Ovary (tissue), 7 donors: ENCODE measurements at regions not wholly inside any gene's neighbourhood (a gene's known extent, or its start where the extent isn't known, plus 50 kb on each side); places are given as distances from the start of the nearest gene placed in this dataset.

Experiments used
- DNase-seq, 5 donors: peaks; one replicate each; pipeline ENCODE4 v3.0.0-alpha.2; 2019 to 2020
- H3K27ac ChIP-seq, 2 donors: fragments of 200-600 bp; one replicate each; pipeline versions ENCODE4 v1.5.1 to v1.8.0; 2019 to 2022
- H3K27me3 ChIP-seq: fragments of 200-600 bp; one replicate; pipeline ENCODE4 v1.8.0; 2022
- H3K36me3 ChIP-seq: fragments of 200-600 bp; sonication (generic); one replicate; pipeline ENCODE4 v1.5.1; 2019
- H3K4me1 ChIP-seq: one replicate; pipeline ENCODE4 v1.8.1; 2013; ENCODE audit warnings: mild to moderate bottlenecking, moderate library complexity; ENCODE audit not compliant: insufficient read depth
- H3K4me3 ChIP-seq: fragments of 200-600 bp; sonication (generic); one replicate; pipeline ENCODE4 v1.5.1; 2017
- H3K9me3 ChIP-seq, 2 donors: fragments of 200-600 bp in 1 of 2; sonication (generic) in 1 of 2; one replicate each; pipeline versions ENCODE4 v1.5.1 to v1.8.1; 2013 to 2019; ENCODE audit warnings: mild to moderate bottlenecking in 1 of 2, moderate library complexity in 1 of 2
- EP300 ChIP-seq: sonication (generic); formaldehyde crosslinking; IDR thresholded peaks from one replicate; pipeline ENCODE4 v1.6.1; 2017; ENCODE audit warnings: antibody characterized with exemption
- POLR2A ChIP-seq: fragments of 450-650 bp; IDR thresholded peaks from one replicate; pipeline ENCODE4 v1.6.1; 2017; ENCODE audit warnings: antibody characterized with exemption, mild to moderate bottlenecking, moderate library complexity
- WGBS, 3 donors: extraction: QIAGEN DNeasy Blood & Tissue Kit in 1 of 3; methylation state at CpG; one replicate each; pipeline versions ENCODE4 v1.1.5 to v1.1.7; 2013 to 2017; 5-methylcytosine and 5-hydroxymethylcytosine counted together
- intact Hi-C, 4 donors: fragments of 100-400 bp; cut with DNase I; formaldehyde crosslinking; loops; one replicate each; pipeline versions ENCODE4 v1.11.0 to v1.15.1; 2022 to 2023
- TF ChIP-seq, protein P1 (sequence below), 3 donors: fragments of 450-650 bp in 2 of 3; fragments of 200-600 bp in 1 of 3; IDR thresholded peaks; one replicate each; pipeline versions ENCODE4 v1.5.1 to v1.8.0; 2016 to 2022; ENCODE audit warnings: antibody characterized with exemption in 3 of 3, mild to moderate bottlenecking in 1 of 3
- donor health status: DM: no; HTN: no; CAD: no; lungs with moderate emphysema.
- donor health status: DM: no; HTN: no; CAD: no.
- donor health status: Bipolar disorder and iron deficiency.
- donor health status: DM: no; HTN: no; CAD: no.
- donor health status: DM: yes; HTN: yes; CAD: no.

DNA sequence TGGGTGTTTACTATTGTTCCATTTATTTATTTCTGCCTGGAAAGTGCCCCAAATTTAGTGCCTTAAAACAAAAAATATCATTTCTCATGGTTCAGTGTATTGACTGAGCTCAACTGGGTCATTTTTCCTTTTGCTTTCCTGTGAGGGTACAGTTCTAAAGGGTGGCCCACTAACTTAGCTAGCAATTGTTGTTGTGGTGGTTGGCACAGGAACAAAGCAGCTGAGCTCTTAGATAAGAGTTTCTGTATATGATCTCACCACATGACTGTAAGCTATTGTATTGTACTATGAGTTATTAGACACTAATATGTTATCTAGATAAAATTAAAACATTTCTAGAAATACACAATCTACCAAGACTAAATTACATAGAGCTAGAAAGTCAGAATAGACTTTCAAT, 1283.7 kb downstream of the OTOL1 start:
- Histone ChIP-seq H3K27me3 (peaks cover 4% of the 10 kb centered on the region), H3K27ac (no peak overlapping the region), H3K4me1 (peaks cover 1% of the 10 kb centered on the region), H3K9me3 (no peaks in the 10 kb centered on the region), H3K36me3 (no peaks in the 10 kb centered on the region), H3K4me3 (no peak overlapping the region)
- TF ChIP-seq POLR2A: no peak
- no peak for DNase-seq
- intact Hi-C loops: no loop called here

DNA sequence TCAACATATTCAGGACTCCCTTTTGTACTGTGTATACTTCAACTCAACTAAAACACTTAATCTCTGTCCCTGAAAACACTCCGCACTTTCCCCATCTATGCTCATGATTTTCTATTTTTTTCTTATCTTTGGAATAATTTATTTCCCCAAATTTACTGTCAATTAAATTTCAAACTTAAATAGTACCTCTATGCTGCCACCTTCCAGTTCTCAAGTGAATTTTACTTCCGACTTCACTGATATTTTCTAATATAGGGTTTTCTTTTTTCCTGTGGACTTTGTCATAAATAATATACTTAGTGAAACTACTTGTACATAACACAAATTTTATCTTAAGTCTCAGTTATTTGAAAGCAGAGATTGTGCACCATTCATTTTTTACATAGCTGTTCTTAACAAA, 1303.3 kb downstream of the OTOL1 start:
- WGBS, 3 donors: 82% methylated on average over 2 of the region's 2 CpGs; no CpG with 5 or more reads in 1 of the 3 donors
- H3K27ac ChIP-seq: no peak overlapping the region
- no peak for TF ChIP-seq EP300
- TF ChIP-seq POLR2A: no peak
- TF ChIP-seq, protein P1, sequence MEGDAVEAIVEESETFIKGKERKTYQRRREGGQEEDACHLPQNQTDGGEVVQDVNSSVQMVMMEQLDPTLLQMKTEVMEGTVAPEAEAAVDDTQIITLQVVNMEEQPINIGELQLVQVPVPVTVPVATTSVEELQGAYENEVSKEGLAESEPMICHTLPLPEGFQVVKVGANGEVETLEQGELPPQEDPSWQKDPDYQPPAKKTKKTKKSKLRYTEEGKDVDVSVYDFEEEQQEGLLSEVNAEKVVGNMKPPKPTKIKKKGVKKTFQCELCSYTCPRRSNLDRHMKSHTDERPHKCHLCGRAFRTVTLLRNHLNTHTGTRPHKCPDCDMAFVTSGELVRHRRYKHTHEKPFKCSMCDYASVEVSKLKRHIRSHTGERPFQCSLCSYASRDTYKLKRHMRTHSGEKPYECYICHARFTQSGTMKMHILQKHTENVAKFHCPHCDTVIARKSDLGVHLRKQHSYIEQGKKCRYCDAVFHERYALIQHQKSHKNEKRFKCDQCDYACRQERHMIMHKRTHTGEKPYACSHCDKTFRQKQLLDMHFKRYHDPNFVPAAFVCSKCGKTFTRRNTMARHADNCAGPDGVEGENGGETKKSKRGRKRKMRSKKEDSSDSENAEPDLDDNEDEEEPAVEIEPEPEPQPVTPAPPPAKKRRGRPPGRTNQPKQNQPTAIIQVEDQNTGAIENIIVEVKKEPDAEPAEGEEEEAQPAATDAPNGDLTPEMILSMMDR (IDR thresholded peaks at IDR 0.05): no peak

DNA sequence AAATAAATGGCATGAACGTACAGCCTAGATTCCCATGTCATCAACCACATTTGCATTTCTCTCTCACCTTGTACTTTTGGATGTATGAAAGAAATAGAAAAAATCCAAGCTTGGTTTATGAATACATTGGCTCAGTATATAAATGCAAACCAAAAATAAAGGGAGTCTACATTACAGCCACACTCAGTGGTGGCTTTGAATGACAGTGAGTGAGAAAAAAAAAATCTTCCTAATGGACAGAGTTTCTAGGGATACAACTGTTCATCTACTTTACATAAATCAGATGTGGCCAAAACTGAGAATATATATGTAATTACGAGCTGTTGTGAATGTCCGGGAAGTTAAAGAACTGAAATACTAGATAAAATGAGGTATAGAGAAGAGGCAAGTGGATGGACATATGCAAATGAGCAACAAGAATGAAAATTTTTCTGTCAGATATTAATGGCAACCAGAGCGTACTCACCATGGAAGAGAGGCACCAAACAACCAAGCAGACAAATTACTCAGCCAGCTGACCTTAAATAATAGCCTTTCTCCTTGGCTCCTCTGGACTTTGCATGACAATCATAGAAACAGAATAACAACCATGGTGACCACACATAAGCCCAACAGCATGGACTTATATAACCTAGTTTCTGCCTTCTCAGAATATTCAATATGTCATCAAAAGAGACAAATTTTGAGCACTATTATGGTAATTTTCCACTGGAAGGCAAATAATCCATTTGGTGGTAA, 1305.8 kb downstream of the OTOL1 start:
- 92 to 97% methylated on average over 4 of the region's 4 CpGs; no CpG with 5 or more reads in 1 of the 3 donors for WGBS, 3 donors
- Histone ChIP-seq H3K4me1 (no peaks in the 10 kb centered on the region), H3K36me3 (no peaks in the 10 kb centered on the region), H3K4me3 (no peak overlapping the region), H3K9me3 (no peaks in the 10 kb centered on the region), H3K27me3 (no peaks in the 10 kb centered on the region), H3K27ac (no peak overlapping the region)
- intact Hi-C loops: no loop called here
- TF ChIP-seq, protein P1 (IDR thresholded peaks at IDR 0.05): no peak
- no peak for TF ChIP-seq POLR2A
- no peak for TF ChIP-seq EP300
- DNase-seq: no peak

More for the DNA sequence above, 1303.3 kb downstream of the OTOL1 start:
- H3K4me3 ChIP-seq: no peak overlapping the region
- no peaks in the 10 kb centered on the region for H3K36me3 ChIP-seq
- intact Hi-C loops: no loop called here
- no peaks in the 10 kb centered on the region for H3K9me3 ChIP-seq
- no peaks in the 10 kb centered on the region for H3K27me3 ChIP-seq
- no peak for DNase-seq
- H3K4me1 ChIP-seq: no peaks in the 10 kb centered on the region

DNA sequence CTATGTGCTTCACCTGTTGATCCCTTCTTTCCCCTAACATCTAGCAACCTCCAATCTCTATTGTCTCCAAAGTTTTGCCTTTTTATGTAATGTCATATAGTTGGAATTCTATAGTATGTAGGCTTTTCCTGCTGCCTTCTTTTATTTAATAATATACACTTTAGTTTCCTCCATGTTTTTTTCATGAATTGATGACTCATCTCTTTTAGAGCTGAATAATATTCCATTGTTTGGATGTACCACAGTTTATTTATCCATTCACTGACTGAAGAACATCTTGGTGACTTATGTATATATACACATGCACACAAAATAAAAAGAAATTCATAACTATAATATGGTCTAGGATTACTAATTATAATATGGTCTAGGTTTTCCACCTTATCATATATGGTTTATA, 1314.2 kb downstream of the OTOL1 start:
- Histone ChIP-seq H3K27me3 (no peaks in the 10 kb centered on the region), H3K4me1 (no peaks in the 10 kb centered on the region), H3K9me3 (no peaks in the 10 kb centered on the region), H3K36me3 (no peaks in the 10 kb centered on the region), H3K27ac (no peak overlapping the region), H3K4me3 (no peak overlapping the region)
- DNase-seq: no peak
- TF ChIP-seq POLR2A: no peak
- TF ChIP-seq EP300: no peak
- TF ChIP-seq, protein P1 (IDR thresholded peaks at IDR 0.05): no peak
- intact Hi-C loops: no loop called here

DNA sequence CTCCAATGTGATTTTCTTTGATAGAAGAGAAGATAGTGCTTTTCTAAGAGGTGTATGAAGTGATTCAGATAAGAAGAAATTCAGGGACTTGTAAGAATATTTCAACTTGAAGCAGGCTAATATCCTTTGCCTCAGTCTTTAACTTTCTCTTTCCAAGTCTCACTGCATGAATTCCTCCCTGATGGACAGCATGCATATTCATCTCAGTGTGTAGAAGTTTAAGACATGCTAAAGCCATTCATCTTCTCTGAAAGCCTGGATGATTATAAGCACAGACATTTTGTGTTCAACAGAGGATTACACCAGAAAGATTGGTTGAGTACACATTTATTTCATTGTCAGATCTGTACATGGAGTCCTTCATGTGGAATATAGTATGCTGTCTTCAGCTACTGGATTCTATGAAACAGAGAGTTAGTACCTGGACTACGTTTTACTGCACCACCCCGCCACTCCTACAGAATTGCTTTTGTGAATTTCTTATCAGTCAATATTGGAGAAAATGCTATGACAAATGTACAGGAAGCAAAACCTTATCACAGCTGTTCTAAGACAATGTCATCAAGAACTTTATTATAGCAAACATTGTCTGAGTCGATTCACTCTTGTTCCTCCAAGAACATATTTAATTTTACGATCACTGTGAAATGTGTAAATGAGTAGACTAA, 1346.1 kb downstream of the OTOL1 start:
- no peak for DNase-seq
- Histone ChIP-seq H3K4me3 (no peak overlapping the region), H3K27me3 (no peaks in the 10 kb centered on the region), H3K36me3 (no peaks in the 10 kb centered on the region), H3K4me1 (no peaks in the 10 kb centered on the region), H3K27ac (no peak overlapping the region), H3K9me3 (no peaks in the 10 kb centered on the region)
- TF ChIP-seq POLR2A: no peak
- TF ChIP-seq, protein P1 (IDR thresholded peaks at IDR 0.05): no peak
- TF ChIP-seq EP300: no peak
- WGBS, 3 donors: 87 to 89% methylated on average over 4 of the region's 4 CpGs; no CpG with 5 or more reads in 1 of the 3 donors
- intact Hi-C loops: no loop called here
